Vagina (tissue), 2 donors: ENCODE measurements at regions not wholly inside any gene's neighbourhood (a gene's known extent, or its start where the extent isn't known, plus 50 kb on each side); places are given as distances from the start of the nearest gene placed in this dataset.

Source experiments
- DNase-seq, 2 donors: peaks; one replicate each; pipeline ENCODE4 v3.0.0-alpha.2; 2017; ENCODE audit errors: extremely low spot score in 2 of 2
- H3K27ac ChIP-seq: fragments of 200-600 bp; sonication (generic); one replicate; pipeline ENCODE4 v1.5.1; 2019
- H3K27me3 ChIP-seq: fragments of 200-600 bp; sonication (generic); one replicate; pipeline ENCODE4 v1.5.1; 2019
- H3K36me3 ChIP-seq, 2 donors: fragments of 200-600 bp; sonication (generic); one replicate each; pipeline ENCODE4 v1.5.1; 2017 to 2019
- H3K4me1 ChIP-seq: fragments of 200-600 bp; sonication (generic); one replicate; pipeline ENCODE4 v1.5.1; 2019
- H3K4me3 ChIP-seq, 2 donors: fragments of 200-600 bp; sonication (generic); 1 replicate in 1 of 2; 2 replicates in 1 of 2; pipeline ENCODE4 v1.5.1; 2016 to 2019
- H3K9me3 ChIP-seq: fragments of 200-600 bp; sonication (generic); one replicate; pipeline ENCODE4 v1.5.1; 2019
- CTCF ChIP-seq, 3 experiments: fragments of 450-650 bp in 2 of 3; fragments of 200-600 bp in 1 of 3; sonication (generic) in 1 of 3; IDR thresholded peaks; one replicate each; pipeline ENCODE4 v1.5.1; 2017 to 2019; ENCODE audit warnings: antibody characterized with exemption in 3 of 3, mild to moderate bottlenecking in 2 of 3, moderate library complexity in 2 of 3
- POLR2A ChIP-seq, 2 donors: fragments of 450-650 bp; IDR thresholded peaks; one replicate each; pipeline ENCODE4 v1.6.1; 2017; ENCODE audit warnings: antibody characterized with exemption in 2 of 2, mild to moderate bottlenecking in 2 of 2, moderate library complexity in 2 of 2
- POLR2AphosphoS5 ChIP-seq, 2 donors: sonication (generic); formaldehyde crosslinking; IDR thresholded peaks; one replicate each; pipeline ENCODE4 v1.9.0; 2017; ENCODE audit warnings: antibody characterized with exemption in 2 of 2, mild to moderate bottlenecking in 2 of 2, low read depth in 1 of 2; ENCODE audit not compliant: insufficient read depth in 1 of 2
- intact Hi-C: fragments of 100-400 bp; cut with DNase I; formaldehyde crosslinking; loops from one replicate; pipeline ENCODE4 v1.15.1; 2023

DNA sequence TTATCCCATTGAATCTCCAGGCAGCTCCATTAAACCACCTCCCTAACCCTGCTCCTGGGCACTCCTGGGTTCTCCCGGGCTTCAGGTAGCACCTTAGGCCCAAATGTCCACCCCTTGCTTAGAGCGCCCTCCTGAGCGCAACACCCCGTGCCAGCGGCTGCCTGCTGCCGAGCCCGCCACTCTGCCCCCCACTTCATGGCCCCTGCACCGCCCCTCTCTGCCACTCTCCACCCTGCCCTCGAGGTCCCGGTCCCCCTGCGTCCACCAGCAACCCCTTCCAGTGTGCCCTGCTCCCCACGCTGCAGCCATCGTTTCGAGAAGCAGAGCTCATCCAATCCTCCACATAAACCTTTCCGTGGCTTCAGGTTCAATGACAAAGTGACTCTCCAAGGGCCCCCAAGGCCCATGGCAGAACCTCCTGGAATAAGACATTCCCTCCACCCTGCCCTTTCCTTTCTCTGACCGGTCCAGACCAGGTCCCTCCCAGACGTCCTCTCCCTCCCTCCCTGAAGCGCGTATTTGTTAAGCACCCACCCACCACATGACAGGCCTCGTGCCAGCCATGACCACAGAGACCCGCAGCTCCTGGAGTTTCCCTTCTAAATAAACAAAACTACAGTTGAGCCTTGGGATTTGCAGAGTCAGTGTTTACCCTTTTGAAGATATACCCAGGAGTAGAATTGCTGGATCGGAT is 66.6 kb downstream of the ARHGEF18 start:
- H3K9me3 ChIP-seq, result no peaks in the 10 kb centered on the region
- intact Hi-C loops, result no loop called here
- no peak overlapping the region for H3K27ac ChIP-seq
- DNase-seq, result no peak
- H3K4me1 ChIP-seq, result peaks cover 4% of the 10 kb centered on the region
- H3K4me3 ChIP-seq, result no peak overlapping the region
- H3K36me3 ChIP-seq, result no peaks in the 10 kb centered on the region
- no peak for TF ChIP-seq CTCF (IDR thresholded peaks at IDR 0.05)
- no peaks in the 10 kb centered on the region for H3K27me3 ChIP-seq

DNA sequence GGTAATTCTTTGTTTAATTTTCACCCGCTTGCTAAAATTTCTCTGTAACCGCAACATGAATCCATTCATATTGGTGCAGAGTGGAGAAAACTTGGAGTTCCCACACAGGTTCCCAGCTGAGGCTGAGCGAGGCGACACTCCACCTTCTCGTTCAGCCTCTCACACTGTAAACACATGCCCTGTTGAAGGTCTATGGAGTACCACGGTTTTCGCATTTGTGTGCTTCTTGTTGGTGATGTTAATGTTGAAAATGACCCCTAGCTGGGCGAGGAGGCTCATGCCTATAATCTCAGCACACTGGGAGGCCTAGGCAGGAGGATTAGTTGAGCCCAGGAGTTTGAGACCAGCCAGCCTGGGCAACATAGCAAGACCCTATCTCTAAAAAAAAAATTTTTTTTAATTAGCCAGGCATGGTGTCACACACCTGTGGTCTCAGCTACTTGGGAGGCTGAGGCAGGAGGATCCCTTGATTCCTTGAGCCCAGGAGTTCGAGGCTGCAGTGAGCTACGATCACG is 67.2 kb downstream of the ARHGEF18 start:
- DNase-seq, result no peak
- H3K36me3 ChIP-seq, result no peaks in the 10 kb centered on the region
- no peak overlapping the region for H3K4me3 ChIP-seq
- TF ChIP-seq POLR2AphosphoS5 (IDR thresholded peaks at IDR 0.05; ENCODE audit: insufficient read depth in 1 of 2, low read depth in 1 of 2) (no peak), POLR2A (IDR thresholded peaks at IDR 0.05) (no peak), CTCF (IDR thresholded peaks at IDR 0.05) (no peak)
- no peaks in the 10 kb centered on the region for H3K27me3 ChIP-seq
- intact Hi-C loops, result no loop called here
- peaks cover 1% of the 10 kb centered on the region for H3K4me1 ChIP-seq
- no peaks in the 10 kb centered on the region for H3K9me3 ChIP-seq
- H3K27ac ChIP-seq, result no peak overlapping the region

GRCh38 chr19:7417671-7418324 is 69.1 kb downstream of the ARHGEF18 start:
- intact Hi-C loops, result no loop called here
- Histone ChIP-seq H3K27me3 (no peaks in the 10 kb centered on the region), H3K9me3 (no peaks in the 10 kb centered on the region), H3K4me3 (no peak overlapping the region), H3K27ac (no peak overlapping the region), H3K36me3 (peaks cover 0 to 3% of the 10 kb centered on the region in 2 donors), H3K4me1 (no peaks in the 10 kb centered on the region)
- TF ChIP-seq POLR2A (IDR thresholded peaks at IDR 0.05) (no peak), CTCF (IDR thresholded peaks at IDR 0.05) (no peak), POLR2AphosphoS5 (IDR thresholded peaks at IDR 0.05; ENCODE audit: insufficient read depth in 1 of 2, low read depth in 1 of 2) (no peak)
- no peak for DNase-seq

- Histone ChIP-seq H3K4me3 (no peak overlapping the region), H3K9me3 (no peaks in the 10 kb centered on the region), H3K36me3 (peaks cover 0 to 3% of the 10 kb centered on the region in 2 donors), H3K27me3 (no peaks in the 10 kb centered on the region), H3K27ac (no peak overlapping the region), H3K4me1 (no peaks in the 10 kb centered on the region)
- no peak for TF ChIP-seq POLR2AphosphoS5 (IDR thresholded peaks at IDR 0.05; ENCODE audit: insufficient read depth in 1 of 2, low read depth in 1 of 2)
- TF ChIP-seq POLR2A (IDR thresholded peaks at IDR 0.05), result no peak
- no peak for TF ChIP-seq CTCF (IDR thresholded peaks at IDR 0.05)
- no peak for DNase-seq
- intact Hi-C loops, result no loop called here
These were observed 69.9 kb downstream of the ARHGEF18 start for GRCh38 chr19:7418596-7418995.

DNA sequence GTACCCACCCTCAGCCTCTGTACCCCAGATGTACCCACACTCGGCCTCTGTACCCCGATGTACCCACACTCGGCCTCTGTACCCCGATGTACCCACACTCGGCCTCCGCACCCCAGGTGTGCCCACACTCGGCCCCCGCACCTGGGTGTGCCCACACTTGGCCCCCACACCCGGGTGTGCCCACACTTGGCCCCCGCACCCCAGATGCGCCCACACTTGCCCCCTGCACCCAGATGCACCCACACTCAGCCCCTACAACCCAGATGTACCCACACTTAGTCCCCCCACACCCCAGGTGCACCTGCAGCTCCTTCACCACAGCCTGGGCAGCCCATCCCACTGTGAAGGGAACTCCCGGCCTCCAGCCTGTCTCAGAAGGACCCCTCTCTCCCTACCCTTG is 69.7 kb downstream of the PEX11G start:
- no peaks in the 10 kb centered on the region for H3K9me3 ChIP-seq
- DNase-seq, result no peak
- intact Hi-C loops, result no loop called here
- H3K4me3 ChIP-seq, result no peak overlapping the region
- H3K27ac ChIP-seq, result no peak overlapping the region
- H3K27me3 ChIP-seq, result no peaks in the 10 kb centered on the region
- H3K36me3 ChIP-seq, result peaks cover 0 to 3% of the 10 kb centered on the region in 2 donors
- no peak for TF ChIP-seq CTCF (IDR thresholded peaks at IDR 0.05)
- TF ChIP-seq POLR2A (IDR thresholded peaks at IDR 0.05), result no peak
- no peak for TF ChIP-seq POLR2AphosphoS5 (IDR thresholded peaks at IDR 0.05; ENCODE audit: insufficient read depth in 1 of 2, low read depth in 1 of 2)
- no peaks in the 10 kb centered on the region for H3K4me1 ChIP-seq
